ENCODE measurements at regions not wholly inside any gene's neighbourhood (a gene's known extent, or its start where the extent isn't known, plus 50 kb on each side); places are given as distances from the start of the nearest gene placed in this dataset.

DNA sequence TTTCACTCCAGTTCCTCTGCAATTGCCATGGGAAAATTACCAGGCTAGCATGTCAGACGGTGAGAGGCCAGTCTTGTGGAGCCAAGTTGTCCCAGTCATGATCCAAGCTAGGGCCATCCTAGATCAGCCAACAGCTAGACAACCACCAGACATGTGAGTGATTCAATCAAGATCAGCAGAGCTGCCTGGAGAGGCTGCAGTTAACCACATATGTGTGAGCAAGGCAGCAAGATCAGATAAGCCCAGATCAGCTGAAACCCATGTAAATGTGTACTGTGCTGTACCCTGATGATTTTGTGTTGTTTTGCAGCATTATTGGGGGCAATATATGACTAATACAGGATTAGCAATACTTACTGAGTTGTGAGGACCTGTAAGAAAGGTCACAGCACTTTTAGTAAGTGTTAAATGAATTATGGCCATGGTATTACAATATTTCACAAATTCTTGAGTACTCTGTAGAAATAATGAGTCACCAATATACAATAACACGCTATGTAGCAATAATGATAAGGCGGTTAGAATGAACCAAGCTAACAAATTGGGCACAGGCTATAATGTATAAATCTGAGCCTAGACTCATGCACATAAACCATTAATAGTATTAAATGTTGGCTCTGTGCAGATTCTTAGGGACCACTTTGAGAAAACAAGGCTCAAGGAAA lies 91.4 kb downstream of the SUDS3 start:
- H3K4me3 ChIP-seq (ENCODE audit: low read depth, low read length): no peak overlapping the region
- no peak for DNase-seq (ENCODE audit: low read depth)
- TF ChIP-seq, protein P1, sequence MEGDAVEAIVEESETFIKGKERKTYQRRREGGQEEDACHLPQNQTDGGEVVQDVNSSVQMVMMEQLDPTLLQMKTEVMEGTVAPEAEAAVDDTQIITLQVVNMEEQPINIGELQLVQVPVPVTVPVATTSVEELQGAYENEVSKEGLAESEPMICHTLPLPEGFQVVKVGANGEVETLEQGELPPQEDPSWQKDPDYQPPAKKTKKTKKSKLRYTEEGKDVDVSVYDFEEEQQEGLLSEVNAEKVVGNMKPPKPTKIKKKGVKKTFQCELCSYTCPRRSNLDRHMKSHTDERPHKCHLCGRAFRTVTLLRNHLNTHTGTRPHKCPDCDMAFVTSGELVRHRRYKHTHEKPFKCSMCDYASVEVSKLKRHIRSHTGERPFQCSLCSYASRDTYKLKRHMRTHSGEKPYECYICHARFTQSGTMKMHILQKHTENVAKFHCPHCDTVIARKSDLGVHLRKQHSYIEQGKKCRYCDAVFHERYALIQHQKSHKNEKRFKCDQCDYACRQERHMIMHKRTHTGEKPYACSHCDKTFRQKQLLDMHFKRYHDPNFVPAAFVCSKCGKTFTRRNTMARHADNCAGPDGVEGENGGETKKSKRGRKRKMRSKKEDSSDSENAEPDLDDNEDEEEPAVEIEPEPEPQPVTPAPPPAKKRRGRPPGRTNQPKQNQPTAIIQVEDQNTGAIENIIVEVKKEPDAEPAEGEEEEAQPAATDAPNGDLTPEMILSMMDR (IDR thresholded peaks at IDR 0.05; ENCODE audit: control insufficient read depth, extremely low read depth, insufficient read depth): no peak

DNA sequence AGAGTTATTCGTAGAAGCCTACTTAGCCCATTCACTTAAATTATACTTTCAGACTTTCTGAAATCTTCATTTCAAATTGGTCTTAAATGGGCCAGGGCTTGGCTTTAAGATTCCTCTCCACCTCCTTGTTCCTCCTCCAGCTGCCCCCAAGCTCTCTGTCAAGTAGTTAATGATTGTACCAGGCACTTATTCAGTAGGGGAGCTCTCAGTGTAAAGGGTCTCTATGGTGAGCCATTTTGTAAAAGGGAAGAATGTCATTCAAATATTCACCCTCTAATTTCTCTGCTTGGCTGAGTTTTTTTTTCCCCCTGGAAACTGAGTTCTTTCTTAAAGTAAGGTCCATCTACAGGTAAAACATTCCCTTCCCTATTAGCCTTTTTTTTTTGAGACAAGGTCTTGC lies 96.6 kb downstream of the SUDS3 start:
- TF ChIP-seq, protein P1 (IDR thresholded peaks at IDR 0.05; ENCODE audit: control insufficient read depth, extremely low read depth, insufficient read depth): no peak
- no peak for DNase-seq (ENCODE audit: low read depth)
- no peak overlapping the region for H3K4me3 ChIP-seq (ENCODE audit: low read depth, low read length)

DNA sequence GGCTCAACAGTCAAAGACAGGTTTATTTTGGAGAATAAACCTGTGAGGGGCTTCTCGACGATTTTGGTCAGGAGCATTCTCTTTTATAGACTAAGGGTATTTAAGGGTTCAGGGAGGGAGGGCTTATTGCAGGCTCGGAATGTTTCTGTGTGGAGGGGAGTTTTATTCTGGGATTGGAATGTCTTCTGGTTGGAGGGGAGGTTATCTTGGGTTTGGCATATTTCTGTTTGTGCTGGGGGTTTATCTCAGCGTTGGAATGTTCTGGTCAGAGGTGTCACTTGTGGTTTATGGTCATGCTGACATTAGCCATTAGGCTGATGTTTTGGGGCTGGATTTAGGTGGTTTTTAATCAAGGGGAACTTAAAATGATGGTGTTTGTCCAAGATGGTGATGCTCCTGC lies 103.9 kb downstream of the SUDS3 start:
- TF ChIP-seq, protein P1 (IDR thresholded peaks at IDR 0.05; ENCODE audit: control insufficient read depth, extremely low read depth, insufficient read depth): no peak
- no peak for DNase-seq (ENCODE audit: low read depth)
- H3K4me3 ChIP-seq (ENCODE audit: low read depth, low read length): no peak overlapping the region

- TF ChIP-seq, protein P1 (IDR thresholded peaks at IDR 0.05; ENCODE audit: control insufficient read depth, extremely low read depth, insufficient read depth): no peak
- H3K4me3 ChIP-seq (ENCODE audit: low read depth, low read length): no peak overlapping the region
- no peak for DNase-seq (ENCODE audit: low read depth)
These were observed 111.7 kb downstream of the SUDS3 start for GRCh38 chr12:118488034-118488433.

GRCh38 chr12:118493962-118494361 lies 117.6 kb downstream of the SUDS3 start:
- TF ChIP-seq, protein P1 (IDR thresholded peaks at IDR 0.05; ENCODE audit: control insufficient read depth, extremely low read depth, insufficient read depth): no peak
- no peak for DNase-seq (ENCODE audit: low read depth)
- H3K4me3 ChIP-seq (ENCODE audit: low read depth, low read length): no peak overlapping the region

DNA sequence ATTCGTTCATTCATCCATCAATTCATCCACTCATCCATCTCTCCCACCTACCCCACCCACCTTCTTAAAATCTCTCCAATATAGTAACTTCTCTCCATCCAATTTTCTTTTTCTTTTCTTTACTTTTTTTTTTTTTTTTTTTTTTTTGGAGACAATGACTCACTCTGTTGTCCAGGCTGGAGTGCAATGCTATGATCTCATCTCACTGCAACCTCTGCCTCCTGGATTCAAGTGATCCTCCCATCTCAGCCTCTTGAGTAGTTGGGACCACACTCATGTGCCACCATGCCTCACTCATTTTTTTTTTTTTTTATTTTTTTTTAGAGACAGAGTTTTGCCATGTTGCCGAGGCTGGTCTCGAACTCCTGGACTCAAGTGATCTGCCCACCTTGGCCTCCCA lies 118.4 kb downstream of the SUDS3 start:
- DNase-seq (ENCODE audit: low read depth): no peak
- H3K4me3 ChIP-seq (ENCODE audit: low read depth, low read length): no peak overlapping the region
- TF ChIP-seq, protein P1 (IDR thresholded peaks at IDR 0.05; ENCODE audit: control insufficient read depth, extremely low read depth, insufficient read depth): no peak

DNA sequence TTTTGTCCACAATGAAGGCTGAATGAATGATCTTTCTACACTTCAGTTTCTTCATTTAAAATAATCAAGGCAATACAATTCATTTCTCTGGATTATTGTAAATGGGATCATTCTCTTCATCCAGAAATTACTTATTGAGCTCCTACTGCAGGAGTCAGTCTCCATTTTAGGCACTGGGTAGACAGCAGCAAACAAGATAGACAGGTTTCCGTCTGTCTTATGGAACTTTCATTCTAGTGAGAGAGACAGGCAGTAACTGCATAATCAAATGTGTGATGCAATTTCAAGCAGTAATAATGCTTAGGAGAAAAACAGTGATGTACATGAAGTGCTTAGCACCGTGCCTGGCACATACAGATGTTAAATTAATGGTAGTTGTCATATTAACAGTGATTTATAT lies 118.9 kb downstream of the SUDS3 start:
- TF ChIP-seq, protein P1 (IDR thresholded peaks at IDR 0.05; ENCODE audit: control insufficient read depth, extremely low read depth, insufficient read depth): no peak
- peak; percentile 2 for DNase-seq (ENCODE audit: low read depth)
- H3K4me3 ChIP-seq (ENCODE audit: low read depth, low read length): no peak overlapping the region
